Vagina (tissue), 2 donors: ENCODE measurements at regions not wholly inside any gene's neighbourhood (a gene's known extent, or its start where the extent isn't known, plus 50 kb on each side); places are given as distances from the start of the nearest gene placed in this dataset.

Source experiments
- CTCF ChIP-seq, 3 experiments: fragments of 450-650 bp in 2 of 3; fragments of 200-600 bp in 1 of 3; sonication (generic) in 1 of 3; IDR thresholded peaks; one replicate each; pipeline ENCODE4 v1.5.1; 2017 to 2019; ENCODE audit warnings: antibody characterized with exemption in 3 of 3, mild to moderate bottlenecking in 2 of 3, moderate library complexity in 2 of 3
- POLR2A ChIP-seq, 2 donors: fragments of 450-650 bp; IDR thresholded peaks; one replicate each; pipeline ENCODE4 v1.6.1; 2017; ENCODE audit warnings: antibody characterized with exemption in 2 of 2, mild to moderate bottlenecking in 2 of 2, moderate library complexity in 2 of 2

GRCh38 chr11:110366291-110366690, 63.5 kb upstream of the FDX1 start:
- no peak for TF ChIP-seq CTCF (IDR thresholded peaks at IDR 0.05)
- TF ChIP-seq POLR2A (IDR thresholded peaks at IDR 0.05), result no peak
